ENCODE measurements at regions not wholly inside any gene's neighbourhood (a gene's known extent, or its start where the extent isn't known, plus 50 kb on each side); places are given as distances from the start of the nearest gene placed in this dataset.

DNA sequence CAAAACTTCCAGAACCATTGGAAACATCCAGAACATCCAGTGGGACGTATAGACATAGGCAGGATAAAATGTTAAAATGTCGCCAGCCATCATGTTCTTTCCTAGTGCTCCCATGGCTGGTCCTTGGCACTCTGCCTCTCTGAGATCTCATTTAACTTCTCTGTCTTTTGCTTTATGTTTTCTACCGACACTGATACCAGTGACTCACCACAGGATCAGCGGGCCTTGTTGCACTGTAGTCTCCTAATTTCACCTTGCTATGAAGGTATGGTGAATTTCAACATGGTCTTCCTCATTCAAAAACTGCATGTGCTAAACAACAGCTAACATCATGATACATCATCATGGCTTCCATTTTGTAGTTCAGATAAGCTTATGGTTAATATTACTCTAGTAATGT, 521.0 kb upstream of the IGFBP7 start:
- Histone ChIP-seq H3K4me2 (ENCODE audit: control insufficient read depth, insufficient read depth) (no peak overlapping the region), H3K27ac (ENCODE audit: control insufficient read depth, insufficient read depth) (no peak overlapping the region), H4K20me1 (ENCODE audit: control insufficient read depth, insufficient read depth) (no peaks in the 10 kb centered on the region), H3K9ac (ENCODE audit: control insufficient read depth, insufficient read depth, low read length) (no peak overlapping the region), H2AFZ (ENCODE audit: control insufficient read depth, low read depth, low read length) (no peak overlapping the region), H3K36me3 (ENCODE audit: control insufficient read depth in 2 of 2, insufficient read depth in 2 of 2, low read length in 1 of 2) (no peaks in the 10 kb centered on the region), H3K4me3 (no peak overlapping the region), H3K79me2 (ENCODE audit: control insufficient read depth, insufficient read depth, low read length) (no peaks in the 10 kb centered on the region), H3K27me3 (replicated peaks in 1 of 2; ENCODE audit: control insufficient read depth in 2 of 2, insufficient read depth in 2 of 2, low read length in 1 of 2) (no peaks in the 10 kb centered on the region), H3K4me1 (ENCODE audit: control insufficient read depth, insufficient read depth, low read length) (no peaks in the 10 kb centered on the region), H3K9me3 (replicated peaks; ENCODE audit: control insufficient read depth, insufficient read depth, low read length) (no peaks in the 10 kb centered on the region)
- BruUV-seq (replicated peaks) = no TSS peak
- no peak for FAIRE-seq
- ChIA-PET CTCF (no interaction called here), SMC1A (ENCODE audit: uncharacterized antibody, unreplicated experiment) (no interaction called here), RAD21 (ENCODE audit: unreplicated experiment) (no interaction called here), POLR2A (no interaction called here)
- ATAC-seq = no peak
- intact Hi-C loops (cut with micrococcal nuclease; ENCODE audit: unreplicated experiment) = no loop called here
- 3% methylated on average over 4 of the region's 4 CpGs for WGBS (ENCODE audit: insufficient coverage, insufficient replicate concordance, low lambda C conversion rate, missing lambda C conversion rate)
- in situ Hi-C loops (cut with MboI) = no loop called here
- DNase-seq (ENCODE audit: low read depth, low spot score) = no peak
- TF ChIP-seq NFYA (IDR thresholded peaks at IDR 0.05; ENCODE audit: borderline replicate concordance, low read depth, low read length) (no peak), YY1 (IDR thresholded peaks at IDR 0.05; ENCODE audit: low read depth, low read length) (no peak), SMARCA5 (IDR thresholded peaks at IDR 0.05) (no peak), MEF2B (IDR thresholded peaks at IDR 0.05; ENCODE audit: partially characterized antibody, poor library complexity, severe bottlenecking) (no peak), CBX5 (IDR thresholded peaks at IDR 0.05; ENCODE audit: low read depth) (no peak), TCF12 (IDR thresholded peaks at IDR 0.05; ENCODE audit: low read depth, low read length) (no peak), EGR1 (IDR thresholded peaks at IDR 0.05; ENCODE audit: borderline replicate concordance in 1 of 2, low read depth in 2 of 2, low read length in 2 of 2) (no peak), NKRF (conservative IDR thresholded peaks at IDR 0.05) (no peak), ZNF217 (IDR thresholded peaks at IDR 0.05) (no peak)

All from GM12878 (cell line).